Vagina (tissue), 2 donors: ENCODE measurements at regions not wholly inside any gene's neighbourhood (a gene's known extent, or its start where the extent isn't known, plus 50 kb on each side); places are given as distances from the start of the nearest gene placed in this dataset.

Experiments used
- POLR2A ChIP-seq, 2 donors: fragments of 450-650 bp; IDR thresholded peaks; one replicate each; pipeline ENCODE4 v1.6.1; 2017; ENCODE audit warnings: antibody characterized with exemption in 2 of 2, mild to moderate bottlenecking in 2 of 2, moderate library complexity in 2 of 2
- POLR2AphosphoS5 ChIP-seq, 2 donors: sonication (generic); formaldehyde crosslinking; IDR thresholded peaks; one replicate each; pipeline ENCODE4 v1.9.0; 2017; ENCODE audit warnings: antibody characterized with exemption in 2 of 2, mild to moderate bottlenecking in 2 of 2, low read depth in 1 of 2; ENCODE audit not compliant: insufficient read depth in 1 of 2
- TF ChIP-seq, protein P1 (sequence below), 3 experiments: fragments of 450-650 bp in 2 of 3; fragments of 200-600 bp in 1 of 3; sonication (generic) in 1 of 3; IDR thresholded peaks; one replicate each; pipeline ENCODE4 v1.5.1; 2017 to 2019; ENCODE audit warnings: antibody characterized with exemption in 3 of 3, mild to moderate bottlenecking in 2 of 3, moderate library complexity in 2 of 3

DNA sequence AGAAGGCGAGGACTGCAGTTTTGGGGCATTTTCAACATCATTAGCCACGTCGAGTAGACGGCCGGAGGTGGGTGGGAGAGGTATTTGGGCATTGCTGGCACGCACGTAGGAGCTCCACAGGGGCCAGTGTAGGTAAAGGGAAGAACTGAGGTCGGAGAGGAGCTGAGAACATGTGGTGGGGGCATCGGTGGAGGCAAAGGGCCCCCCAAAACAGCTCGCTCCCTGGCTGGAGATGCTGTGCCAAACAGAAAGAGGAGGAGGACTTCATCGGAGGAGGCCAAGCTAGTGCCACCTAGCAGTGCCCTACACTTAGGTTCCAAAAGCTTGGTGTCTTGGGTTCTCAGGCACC, 52.0 kb upstream of the PPP2R5C start:
- TF ChIP-seq, protein P1, sequence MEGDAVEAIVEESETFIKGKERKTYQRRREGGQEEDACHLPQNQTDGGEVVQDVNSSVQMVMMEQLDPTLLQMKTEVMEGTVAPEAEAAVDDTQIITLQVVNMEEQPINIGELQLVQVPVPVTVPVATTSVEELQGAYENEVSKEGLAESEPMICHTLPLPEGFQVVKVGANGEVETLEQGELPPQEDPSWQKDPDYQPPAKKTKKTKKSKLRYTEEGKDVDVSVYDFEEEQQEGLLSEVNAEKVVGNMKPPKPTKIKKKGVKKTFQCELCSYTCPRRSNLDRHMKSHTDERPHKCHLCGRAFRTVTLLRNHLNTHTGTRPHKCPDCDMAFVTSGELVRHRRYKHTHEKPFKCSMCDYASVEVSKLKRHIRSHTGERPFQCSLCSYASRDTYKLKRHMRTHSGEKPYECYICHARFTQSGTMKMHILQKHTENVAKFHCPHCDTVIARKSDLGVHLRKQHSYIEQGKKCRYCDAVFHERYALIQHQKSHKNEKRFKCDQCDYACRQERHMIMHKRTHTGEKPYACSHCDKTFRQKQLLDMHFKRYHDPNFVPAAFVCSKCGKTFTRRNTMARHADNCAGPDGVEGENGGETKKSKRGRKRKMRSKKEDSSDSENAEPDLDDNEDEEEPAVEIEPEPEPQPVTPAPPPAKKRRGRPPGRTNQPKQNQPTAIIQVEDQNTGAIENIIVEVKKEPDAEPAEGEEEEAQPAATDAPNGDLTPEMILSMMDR (IDR thresholded peaks at IDR 0.05), result no peak
- TF ChIP-seq POLR2AphosphoS5 (IDR thresholded peaks at IDR 0.05; ENCODE audit: insufficient read depth in 1 of 2, low read depth in 1 of 2) (no peak), POLR2A (IDR thresholded peaks at IDR 0.05) (no peak)
